SIG-M5 treated with dmso at 0.1 percent for 504 hours (cell line): ENCODE measurements at regions not wholly inside any gene's neighbourhood (a gene's known extent, or its start where the extent isn't known, plus 50 kb on each side); places are given as distances from the start of the nearest gene placed in this dataset.
"Not testable (repeated sequence)": the region's sequence is repeated elsewhere in the genome, so short reads cannot be mapped to it uniquely, and the experiment has no call there.

Experiments used
- DNase-seq: peaks from one replicate; lab custom pipeline; 2025; ENCODE audit not compliant: unreplicated experiment; lab: John Stamatoyannopoulos, UW

DNA sequence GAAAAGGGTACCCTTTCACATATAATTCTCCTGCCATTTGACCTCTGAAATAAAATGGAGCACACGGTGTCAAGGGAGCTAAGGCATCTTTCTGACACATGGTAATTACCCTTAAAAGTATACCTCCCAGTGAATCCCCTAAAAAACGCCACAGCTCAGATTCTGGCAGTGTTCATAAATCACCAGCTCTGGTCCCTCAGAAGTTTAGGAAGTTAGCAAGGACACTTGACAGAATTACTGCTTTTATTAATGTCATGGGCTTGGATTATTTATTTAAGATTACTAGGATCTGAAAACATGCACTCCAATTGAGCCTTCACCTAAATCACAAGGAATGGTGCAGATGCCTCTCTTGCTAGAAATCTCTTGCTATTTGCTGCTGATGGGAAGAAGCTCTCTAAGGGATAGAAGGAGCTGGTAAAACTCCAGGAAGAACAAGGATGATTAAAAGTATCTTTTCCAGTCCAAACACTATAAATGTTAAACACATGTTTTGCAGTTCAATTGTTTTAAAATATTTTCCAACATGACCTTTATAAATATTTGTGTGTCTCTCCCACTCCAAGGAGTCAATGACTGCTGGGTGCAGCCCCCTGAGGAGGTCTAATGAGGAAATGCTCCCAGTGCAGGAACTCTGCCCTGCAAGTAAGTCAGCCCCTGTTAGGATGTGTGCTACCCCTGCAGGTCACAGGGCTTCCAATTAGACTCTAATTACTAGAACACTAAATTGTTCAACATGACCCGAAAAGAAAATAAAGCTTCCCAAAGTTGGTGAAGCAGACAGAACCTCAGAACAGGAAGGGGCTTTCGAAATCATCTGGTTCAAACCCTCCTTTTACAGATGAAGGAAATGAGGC, 230.3 kb downstream of the TFAP2A start:
- no peak for DNase-seq

- DNase-seq, result no peak
Observed at GRCh38 chr6:10180138-10181074, 234.5 kb downstream of the TFAP2A start.

- no peak for DNase-seq
Observed at GRCh38 chr6:10177704-10178103, 237.2 kb downstream of the TFAP2A start.

DNA sequence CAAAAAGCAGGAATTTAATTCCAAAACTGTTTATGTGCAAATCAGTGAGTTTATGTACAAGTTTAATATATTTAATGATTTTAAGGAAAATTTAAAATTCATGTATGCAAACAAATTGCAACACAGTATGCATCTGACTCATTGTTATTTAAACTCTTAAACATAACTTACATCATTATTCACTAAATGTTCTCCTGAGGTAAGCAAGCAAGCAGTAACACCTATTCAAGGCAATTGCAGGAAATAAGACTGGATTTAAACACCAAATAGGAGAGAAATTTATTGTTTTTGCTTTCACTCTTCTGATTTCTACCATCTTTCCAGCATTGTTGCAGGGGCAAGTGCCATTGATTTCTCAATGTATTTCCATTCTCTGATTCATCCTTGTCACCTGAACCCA, 239.5 kb downstream of the TFAP2A start:
- no peak for DNase-seq

DNA sequence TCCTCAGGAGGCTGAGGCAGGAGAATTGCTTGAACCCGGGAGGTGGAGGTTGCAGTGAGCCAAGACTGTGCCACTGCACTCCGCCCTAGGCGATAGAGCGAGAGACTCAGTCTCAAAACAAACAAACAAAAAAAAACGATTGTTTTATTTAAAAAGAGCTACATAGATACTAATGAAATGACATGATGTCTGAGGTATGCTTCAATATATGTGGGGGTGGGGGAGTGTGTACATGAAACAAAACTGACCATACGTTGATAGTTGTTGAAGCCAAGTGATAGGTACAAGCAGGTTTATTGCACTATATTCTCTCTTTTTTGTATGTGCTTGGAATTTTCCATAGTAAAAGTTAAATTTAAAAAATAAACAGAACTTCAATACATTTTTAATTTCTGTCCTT, 240.1 kb downstream of the TFAP2A start:
- no peak for DNase-seq

- no peak for DNase-seq
Observed at GRCh38 chr6:10174056-10174455, 240.8 kb downstream of the TFAP2A start.

DNA sequence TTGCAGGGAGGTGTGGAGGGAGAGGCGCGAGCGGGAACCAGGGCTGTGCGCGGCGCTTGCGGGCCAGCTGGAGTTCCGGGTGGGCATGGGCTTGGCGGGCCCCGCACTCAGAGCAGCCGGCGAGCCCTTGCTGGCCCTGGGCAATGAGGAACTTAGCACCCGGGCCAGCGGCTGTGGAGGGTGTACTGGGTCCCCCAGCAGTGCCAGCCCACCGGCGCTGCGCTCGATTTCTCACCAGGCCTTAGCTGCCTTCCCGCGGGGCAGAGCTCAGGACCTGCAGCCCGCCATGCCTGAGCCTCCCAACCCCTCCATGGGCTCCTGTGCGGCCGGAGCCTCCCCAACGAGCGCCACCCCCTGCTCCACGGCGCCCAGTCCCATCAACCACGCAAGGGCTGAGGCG, 243.2 kb downstream of the TFAP2A start:
- DNase-seq, result not testable (repeated sequence)

GRCh38 chr6:10170816-10171215, 244.1 kb downstream of the TFAP2A start:
- no peak for DNase-seq

GRCh38 chr6:10166031-10166430, 248.8 kb downstream of the TFAP2A start:
- no peak for DNase-seq

DNA sequence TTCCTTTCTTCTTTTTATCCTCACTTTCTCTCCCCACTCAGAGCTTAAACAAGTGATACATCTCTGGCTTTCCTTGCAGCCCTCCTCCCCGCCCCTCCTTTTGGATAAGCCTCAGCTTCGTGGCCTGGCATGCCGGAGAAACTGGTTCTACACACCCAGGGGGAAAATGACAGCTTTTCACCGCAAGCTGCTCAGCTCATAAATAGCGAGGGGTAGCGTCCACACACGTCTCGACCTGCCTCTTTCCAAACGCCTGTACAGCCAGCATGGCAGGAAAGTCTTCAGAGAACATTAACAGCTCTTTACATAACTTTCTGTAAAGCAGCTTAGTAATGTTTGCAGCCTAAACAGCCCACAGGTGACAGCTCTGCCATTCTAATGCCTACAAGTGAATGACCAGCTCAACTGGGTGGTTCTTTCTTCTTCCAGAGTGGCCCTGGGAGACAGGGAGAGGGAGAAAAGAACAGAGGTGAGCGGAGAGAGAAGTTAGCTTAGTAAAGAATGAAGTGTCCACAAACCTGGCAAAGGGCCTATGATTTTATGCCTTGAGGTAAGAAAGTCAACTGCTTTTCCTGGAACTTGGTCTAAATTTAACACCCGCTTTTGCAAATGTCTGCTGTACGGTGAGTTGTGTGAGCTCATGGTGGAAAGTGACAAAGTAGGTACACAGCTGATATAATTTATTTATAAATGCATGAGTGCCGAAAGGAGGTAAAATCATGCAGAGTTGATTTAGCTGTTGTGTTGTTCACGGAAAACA, 251.5 kb downstream of the TFAP2A start:
- no peak for DNase-seq

DNA sequence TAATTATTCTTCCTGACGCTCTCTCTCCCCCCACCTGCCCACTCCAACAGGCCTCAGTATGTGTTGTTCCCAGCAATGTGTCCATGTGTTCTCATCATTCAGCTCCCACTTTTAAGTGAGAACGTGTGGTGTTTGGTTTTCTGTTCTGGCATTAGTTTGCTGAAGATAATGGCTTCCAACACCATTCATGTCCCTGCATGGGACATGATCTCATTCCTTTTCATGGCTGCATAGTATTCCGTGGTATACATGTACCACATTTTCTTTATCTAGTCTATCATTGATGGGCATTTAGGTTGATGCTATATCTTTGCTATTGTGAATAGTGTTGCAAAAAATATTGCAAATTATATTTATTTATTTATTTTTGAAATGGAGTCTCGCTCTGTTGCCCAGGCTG, 258.0 kb downstream of the TFAP2A start:
- no peak for DNase-seq

DNA sequence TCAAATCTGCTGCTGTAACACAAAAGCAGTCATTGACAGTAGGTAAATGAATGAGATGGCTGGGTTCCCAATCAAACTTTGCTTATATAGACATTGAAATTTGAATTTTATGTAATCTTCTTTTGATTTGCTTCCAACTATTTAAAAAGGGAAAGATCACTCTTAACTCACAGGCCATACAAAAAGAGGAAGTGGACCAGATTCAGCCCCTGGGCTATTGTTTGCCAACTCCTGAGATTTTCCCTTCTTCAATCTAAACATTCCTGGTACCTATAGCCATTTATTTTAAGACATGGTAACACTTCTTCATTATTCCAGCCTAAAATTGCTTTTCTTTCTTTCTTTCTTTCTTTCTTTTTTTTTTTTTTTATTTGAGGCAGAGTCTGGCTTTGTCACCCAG, 260.6 kb downstream of the TFAP2A start:
- DNase-seq, result no peak

DNA sequence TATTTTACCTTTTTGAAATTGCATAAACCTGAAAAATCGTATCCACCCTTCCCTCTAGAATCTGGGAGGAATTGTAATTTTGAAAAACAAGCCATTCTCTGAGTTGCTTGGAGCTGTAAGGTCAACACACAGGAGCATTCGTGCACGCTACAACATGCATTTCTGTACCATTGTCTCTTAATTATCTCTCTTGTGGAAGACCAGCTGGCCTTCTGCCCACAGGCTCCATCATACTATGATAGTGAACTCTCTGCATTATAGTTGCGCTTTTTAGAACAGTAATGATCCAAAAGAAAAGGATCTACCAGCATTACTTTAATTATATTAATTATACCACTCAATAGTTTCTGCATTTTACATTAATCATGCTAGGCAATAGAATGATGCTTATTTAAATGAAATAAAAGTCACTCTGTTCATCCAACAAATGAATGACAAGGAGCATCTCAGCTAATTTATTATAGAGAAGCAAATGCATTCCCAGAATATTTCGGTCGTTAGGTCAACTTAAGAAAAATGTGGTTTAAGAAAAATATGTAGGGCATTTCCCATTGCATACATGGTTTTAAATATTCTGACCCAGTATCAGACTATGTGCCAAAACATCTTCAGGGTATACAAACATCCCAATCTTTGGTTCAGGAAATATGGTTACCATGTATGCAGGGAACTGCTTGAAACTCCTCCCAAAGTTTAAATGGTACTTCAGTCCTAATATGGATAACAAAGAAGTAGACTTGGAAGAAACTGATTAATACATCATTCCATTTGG, 263.5 kb downstream of the TFAP2A start:
- DNase-seq, result no peak

GRCh38 chr6:10149603-10150002, 265.3 kb downstream of the TFAP2A start:
- DNase-seq, result no peak

GRCh38 chr6:10146715-10147451, 268.0 kb downstream of the TFAP2A start:
- DNase-seq, result peak; percentile 14

GRCh38 chr6:10144772-10145171, 270.1 kb downstream of the TFAP2A start:
- no peak for DNase-seq

DNA sequence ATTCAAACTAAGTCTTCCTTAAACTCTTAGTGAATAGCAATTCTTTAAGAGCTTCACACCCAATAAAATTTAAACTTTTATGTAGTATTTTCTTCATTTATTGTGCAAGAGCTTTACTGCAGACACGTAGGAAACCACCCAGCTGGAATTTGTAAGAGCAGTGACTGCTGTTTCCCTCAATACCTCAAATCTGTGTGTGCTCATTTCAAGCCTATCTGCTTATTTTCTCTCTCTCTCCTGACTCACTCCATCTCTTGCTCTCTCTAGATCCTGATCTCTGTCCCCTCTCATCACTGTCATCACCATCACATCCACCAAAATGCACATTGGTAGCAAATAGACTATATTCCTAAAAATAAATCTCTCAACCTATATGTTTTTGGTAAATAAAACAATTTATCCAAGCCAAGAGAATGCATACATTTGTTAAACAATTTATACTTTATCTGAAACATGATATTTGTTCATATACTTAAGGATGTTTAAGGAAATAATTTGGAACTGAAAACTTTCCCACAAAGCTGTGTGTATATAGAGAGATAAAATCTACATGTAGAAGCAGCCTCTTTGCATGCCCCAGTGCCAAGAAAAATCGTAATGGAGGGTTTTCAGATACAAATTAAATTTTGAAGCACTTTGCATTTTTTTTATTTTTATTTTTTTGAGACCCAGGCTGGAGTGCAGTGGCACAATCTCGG, 273.0 kb downstream of the TFAP2A start:
- DNase-seq, result no peak

- DNase-seq, result no peak
Observed at GRCh38 chr6:10140824-10141223, 274.1 kb downstream of the TFAP2A start.

DNA sequence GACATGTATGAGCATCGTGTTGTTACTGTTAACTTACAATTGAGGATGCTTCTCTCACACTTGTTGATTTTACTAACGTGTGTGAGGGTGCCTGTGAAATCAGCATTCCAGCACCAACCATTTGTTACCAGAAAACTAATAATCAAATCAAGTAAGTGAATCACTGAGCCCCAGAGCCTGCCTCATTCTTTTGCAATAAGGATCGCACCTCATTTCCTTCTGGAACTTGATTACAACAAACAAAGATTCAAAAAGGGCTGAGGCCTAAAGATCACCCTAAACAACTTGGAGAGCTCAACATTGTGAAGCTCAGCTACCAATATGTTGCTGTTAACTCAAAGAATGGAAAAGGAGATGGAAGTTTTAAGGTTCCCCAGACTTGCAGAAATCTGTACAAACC, 274.7 kb downstream of the TFAP2A start:
- no peak for DNase-seq
